CD4-positive, alpha-beta memory T cell (primary cell): ENCODE measurements at regions not wholly inside any gene's neighbourhood (a gene's known extent, or its start where the extent isn't known, plus 50 kb on each side); places are given as distances from the start of the nearest gene placed in this dataset.

ENCODE experiments used
- CTCF ChIA-PET: fragments of 350-600 bp; sonication (Branson Sonifier 250); formaldehyde crosslinking; loops from one replicate; lab custom pipeline; 2021; ENCODE audit warnings: inconsistent platforms; ENCODE audit not compliant: partially characterized antibody; lab: Charles Lee
- POLR2A ChIA-PET: fragments of 350-600 bp; sonication (Branson Sonifier 250); formaldehyde crosslinking; loops from one replicate; lab custom pipeline; 2021; ENCODE audit not compliant: partially characterized antibody; lab: Charles Lee
- DNase-seq, 5 donors: peaks; one replicate each; pipeline versions ENCODE4 v3.0.0 to v3.0.0-alpha.2; 2020 to 2022; ENCODE audit warnings: mixed read lengths in 1 of 5
- H3K27ac ChIP-seq: one replicate; pipeline ENCODE4 v1.7.0; 2013; ENCODE audit warnings: low read depth, low read length
- H3K27me3 ChIP-seq: 2 replicates; pipeline ENCODE4 v1.7.0; 2013; ENCODE audit warnings: mild to moderate bottlenecking, low read length, moderate library complexity; ENCODE audit not compliant: insufficient read depth
- H3K36me3 ChIP-seq: 2 replicates; pipeline ENCODE4 v1.7.0; 2013; ENCODE audit warnings: mild to moderate bottlenecking, low read length, moderate library complexity; ENCODE audit not compliant: insufficient read depth
- H3K4me1 ChIP-seq: 2 replicates; pipeline ENCODE4 v1.7.0; 2013; ENCODE audit warnings: mild to moderate bottlenecking, low read length, moderate library complexity; ENCODE audit not compliant: insufficient read depth
- H3K4me3 ChIP-seq, 2 donors: one replicate each; pipeline ENCODE4 v1.7.0; 2013; ENCODE audit warnings: low read length in 2 of 2, mild to moderate bottlenecking in 1 of 2
- H3K9me3 ChIP-seq, 2 donors: one replicate each; pipeline ENCODE4 v1.7.0; 2013; ENCODE audit warnings: low read length in 2 of 2, control low read depth in 1 of 2; ENCODE audit not compliant: control insufficient read depth in 1 of 2
- H3K27ac Mint-ChIP-seq, 7 donors: one replicate each; pipeline ENCODE4 v1.8.0; 2020 to 2021; ENCODE audit warnings: mixed read lengths in 7 of 7, mild to moderate bottlenecking in 6 of 7, inconsistent platforms in 3 of 7, moderate library complexity in 3 of 7
- H3K27me3 Mint-ChIP-seq, 2 donors: one replicate each; pipeline ENCODE4 v1.8.0; 2020 to 2021; ENCODE audit warnings: mixed read lengths in 2 of 2
- H3K36me3 Mint-ChIP-seq, 2 donors: one replicate each; pipeline ENCODE4 v1.8.0; 2020 to 2021; ENCODE audit warnings: mixed read lengths in 2 of 2, inconsistent platforms in 1 of 2, mild to moderate bottlenecking in 1 of 2
- H3K4me1 Mint-ChIP-seq, 4 donors: one replicate each; pipeline ENCODE4 v1.8.0; 2020 to 2021; ENCODE audit warnings: mixed read lengths in 4 of 4, mild to moderate bottlenecking in 1 of 4
- H3K4me3 Mint-ChIP-seq, 8 donors: one replicate each; pipeline ENCODE4 v1.8.0; 2020 to 2021; ENCODE audit warnings: mixed read lengths in 8 of 8, mild to moderate bottlenecking in 7 of 8, moderate library complexity in 6 of 8, inconsistent platforms in 3 of 8
- H3K9me3 Mint-ChIP-seq, 8 donors: one replicate each; pipeline ENCODE4 v1.8.0; 2020 to 2021; ENCODE audit warnings: mixed read lengths in 8 of 8, mild to moderate bottlenecking in 5 of 8, inconsistent platforms in 3 of 8, moderate library complexity in 1 of 8
- intact Hi-C: fragments of 100-400 bp; cut with micrococcal nuclease; formaldehyde crosslinking; loops from one replicate; pipeline ENCODE4 v1.15.1; 2023

DNA sequence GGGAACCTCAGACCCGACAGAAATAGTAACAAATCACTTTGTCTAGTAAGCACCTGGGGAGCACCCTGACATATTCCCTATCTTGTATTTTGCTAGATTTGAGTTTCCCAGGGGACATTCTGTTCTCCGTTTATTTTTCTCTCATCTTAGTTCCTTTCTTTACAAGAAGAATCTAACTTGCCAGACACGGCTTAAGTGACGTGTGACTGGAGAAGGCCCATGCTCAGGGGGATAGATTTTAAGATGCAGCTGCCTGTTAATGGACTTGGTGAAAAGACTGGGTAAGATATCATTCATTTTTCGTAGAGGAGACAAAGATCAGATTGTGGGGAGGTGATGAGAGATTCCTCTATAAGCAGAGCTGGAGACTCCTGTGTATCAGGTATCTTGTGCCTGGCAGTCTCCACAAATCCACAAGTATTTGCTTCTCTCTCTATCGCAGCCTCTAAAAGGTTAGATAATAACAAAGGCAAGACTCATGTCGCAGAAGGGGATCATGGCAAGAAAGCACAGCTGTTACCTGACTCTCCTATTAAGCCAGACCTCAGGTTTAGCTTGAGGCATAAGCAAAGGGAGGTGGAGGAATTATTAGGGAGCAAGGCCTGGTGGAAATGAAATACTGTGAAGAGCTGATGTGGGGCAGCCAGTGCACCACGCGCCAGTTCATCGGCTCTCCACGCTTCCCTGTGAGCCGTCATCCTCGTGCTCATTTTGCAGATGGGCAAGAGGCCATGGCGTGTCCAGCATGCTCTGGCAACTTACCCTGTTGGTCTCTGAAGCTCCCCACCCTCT lies 347.2 kb upstream of the TNP1 start:
- H3K9me3 Mint-ChIP-seq, result peaks cover 0 to 9% (median 3%) of the 10 kb centered on the region in 8 donors
- Histone ChIP-seq H3K9me3 (no peaks in the 10 kb centered on the region), H3K4me1 (no peaks in the 10 kb centered on the region), H3K36me3 (no peaks in the 10 kb centered on the region), H3K27ac (no peak overlapping the region), H3K4me3 (no peak overlapping the region), H3K27me3 (no peaks in the 10 kb centered on the region)
- peaks cover 21 to 25% of the 10 kb centered on the region in 2 donors for H3K27me3 Mint-ChIP-seq
- ChIA-PET CTCF (interaction anchor here (1.3 kb wide), 1 partner anchor 9 kb away, joined by 3 read pairs; no protein-coding TSS in a partner anchor), POLR2A (no interaction called here)
- no peaks in the 10 kb centered on the region for H3K4me1 Mint-ChIP-seq
- no peak overlapping the region for H3K27ac Mint-ChIP-seq
- H3K36me3 Mint-ChIP-seq, result no peaks in the 10 kb centered on the region
- intact Hi-C loops, result no loop called here
- DNase-seq, result no peak
- no peak overlapping the region for H3K4me3 Mint-ChIP-seq

DNA sequence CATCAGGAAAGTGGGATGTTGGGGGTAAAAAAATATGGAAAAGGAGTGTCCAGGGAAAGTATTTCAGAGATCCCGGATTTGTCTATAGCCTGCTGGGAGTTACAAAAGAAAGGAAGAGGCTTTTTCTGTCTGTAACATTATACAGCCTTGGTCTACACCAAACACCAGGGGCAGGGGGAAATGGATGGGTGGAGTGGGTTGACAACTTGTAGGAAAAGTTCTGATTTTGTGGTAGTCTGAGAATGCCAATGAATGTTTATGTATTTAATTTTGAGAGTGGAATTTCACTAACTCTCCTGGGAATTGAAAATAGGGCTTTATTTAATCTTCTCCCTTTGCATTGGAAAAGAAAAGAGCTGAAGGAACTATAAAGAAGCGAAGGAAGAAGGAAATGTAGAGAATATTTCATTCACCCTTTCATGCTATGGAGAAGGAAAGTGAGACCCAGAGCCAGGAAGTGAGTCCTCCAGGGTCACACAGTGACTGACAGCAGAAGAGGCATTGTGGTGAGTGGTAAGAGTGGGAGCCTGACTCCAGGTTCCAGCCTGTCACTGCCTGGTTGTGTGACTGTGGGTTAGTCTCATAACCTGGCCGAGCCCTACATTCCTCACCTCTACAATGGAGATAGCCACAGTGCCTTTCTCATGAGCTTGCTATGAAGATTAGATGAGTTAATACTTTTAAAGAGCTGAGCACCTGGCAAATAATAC lies 346.3 kb upstream of the TNP1 start:
- Histone ChIP-seq H3K27me3 (no peaks in the 10 kb centered on the region), H3K36me3 (no peaks in the 10 kb centered on the region), H3K4me1 (no peaks in the 10 kb centered on the region), H3K9me3 (no peaks in the 10 kb centered on the region), H3K27ac (no peak overlapping the region), H3K4me3 (no peak overlapping the region)
- Mint-ChIP-seq H3K4me3 (no peak overlapping the region), H3K27ac (no peak overlapping the region), H3K4me1 (no peaks in the 10 kb centered on the region), H3K27me3 (peaks cover 18 to 25% of the 10 kb centered on the region in 2 donors), H3K9me3 (peaks cover 0 to 9% (median 3%) of the 10 kb centered on the region in 8 donors), H3K36me3 (no peaks in the 10 kb centered on the region)
- CTCF ChIA-PET, result interaction anchor here (1.3 kb wide), 1 partner anchor 8 kb away, joined by 3 read pairs; no protein-coding TSS in a partner anchor
- DNase-seq, result no peak
- intact Hi-C loops, result no loop called here
- POLR2A ChIA-PET, result no interaction called here

DNA sequence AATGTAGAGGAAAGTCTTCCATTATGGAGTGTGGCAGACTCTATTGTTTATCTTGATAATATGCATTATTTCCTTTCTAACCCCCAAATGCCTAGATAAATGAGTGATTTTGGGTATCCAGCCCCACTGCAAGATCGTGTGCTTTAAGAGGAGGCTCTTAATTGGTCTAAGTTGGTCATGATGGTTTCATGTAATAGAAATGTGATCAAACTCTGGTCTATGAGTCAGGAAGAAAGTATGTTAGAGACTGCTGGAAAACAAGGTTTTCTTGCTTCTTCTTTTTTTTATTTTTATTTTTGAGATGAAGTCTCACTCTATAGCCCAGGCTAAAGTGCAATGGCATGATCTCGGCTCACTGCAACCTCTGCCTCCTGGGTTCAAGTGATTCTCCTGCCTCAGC lies 344.5 kb upstream of the TNP1 start:
- POLR2A ChIA-PET, result no interaction called here
- Histone ChIP-seq H3K27ac (no peak overlapping the region), H3K4me3 (no peak overlapping the region), H3K4me1 (no peaks in the 10 kb centered on the region), H3K27me3 (no peaks in the 10 kb centered on the region), H3K9me3 (no peaks in the 10 kb centered on the region), H3K36me3 (no peaks in the 10 kb centered on the region)
- H3K27me3 Mint-ChIP-seq, result peaks cover 11 to 19% of the 10 kb centered on the region in 2 donors
- peaks cover 0 to 9% (median 3%) of the 10 kb centered on the region in 8 donors for H3K9me3 Mint-ChIP-seq
- CTCF ChIA-PET, result no interaction called here
- no peak overlapping the region for H3K27ac Mint-ChIP-seq
- no peaks in the 10 kb centered on the region for H3K36me3 Mint-ChIP-seq
- DNase-seq, result no peak
- H3K4me1 Mint-ChIP-seq, result no peaks in the 10 kb centered on the region
- no peak overlapping the region for H3K4me3 Mint-ChIP-seq
- intact Hi-C loops, result no loop called here

DNA sequence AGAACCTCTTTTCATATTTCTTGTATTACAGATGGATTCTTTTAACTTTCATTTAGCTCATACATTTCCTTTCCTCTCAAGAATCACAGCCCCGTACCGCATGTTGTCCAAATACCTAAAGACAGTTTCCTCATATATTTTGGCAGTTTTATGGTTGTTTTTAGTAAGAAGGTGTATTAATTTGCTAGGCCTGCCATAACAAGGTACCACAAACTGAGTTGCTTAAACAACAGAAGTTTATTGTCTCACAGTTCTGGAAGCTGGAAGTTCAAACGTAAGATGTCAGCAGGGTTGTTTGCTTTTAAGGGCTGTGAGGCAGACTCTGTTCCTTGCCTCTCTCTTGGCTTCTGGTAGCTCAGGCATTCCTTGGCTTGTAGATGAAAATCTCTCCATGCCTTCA lies 343.2 kb upstream of the TNP1 start:
- Mint-ChIP-seq H3K27me3 (peaks cover 10 to 18% of the 10 kb centered on the region in 2 donors), H3K9me3 (peaks cover 0 to 9% (median 4%) of the 10 kb centered on the region in 8 donors), H3K27ac (no peak overlapping the region), H3K36me3 (no peaks in the 10 kb centered on the region), H3K4me1 (no peaks in the 10 kb centered on the region), H3K4me3 (no peak overlapping the region)
- H3K27ac ChIP-seq, result no peak overlapping the region
- no peak overlapping the region for H3K4me3 ChIP-seq
- intact Hi-C loops, result no loop called here
- H3K27me3 ChIP-seq, result no peaks in the 10 kb centered on the region
- H3K9me3 ChIP-seq, result no peaks in the 10 kb centered on the region
- no peaks in the 10 kb centered on the region for H3K4me1 ChIP-seq
- CTCF ChIA-PET, result no interaction called here
- POLR2A ChIA-PET, result no interaction called here
- H3K36me3 ChIP-seq, result no peaks in the 10 kb centered on the region
- no peak for DNase-seq

DNA sequence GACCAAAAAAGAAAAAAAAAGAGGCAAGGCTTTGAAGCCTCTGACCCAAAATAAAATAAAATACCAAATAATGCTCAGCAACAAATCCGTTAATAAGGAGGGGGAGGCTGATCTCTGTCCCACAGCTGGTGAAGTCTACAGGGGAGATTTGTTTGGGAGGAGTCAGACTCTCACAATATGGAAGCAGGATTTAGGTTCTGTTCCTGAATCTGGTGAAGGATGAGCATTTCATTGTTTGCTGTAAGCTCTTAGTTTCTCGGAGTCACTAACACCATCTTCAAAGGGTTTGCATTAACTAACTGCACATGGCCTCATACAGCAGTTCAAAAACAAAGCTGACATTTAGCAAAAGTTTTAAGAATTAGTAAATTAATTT lies 339.4 kb upstream of the TNP1 start:
- H3K36me3 ChIP-seq, result no peaks in the 10 kb centered on the region
- DNase-seq, result no peak
- Mint-ChIP-seq H3K4me1 (no peaks in the 10 kb centered on the region), H3K4me3 (no peak overlapping the region), H3K27ac (no peak overlapping the region), H3K36me3 (peaks cover 0 to 3% of the 10 kb centered on the region in 2 donors), H3K27me3 (peaks cover 2 to 5% of the 10 kb centered on the region in 2 donors), H3K9me3 (peaks cover 0 to 14% (median 4%) of the 10 kb centered on the region in 8 donors)
- peaks cover 0 to 6% of the 10 kb centered on the region in 2 donors for H3K9me3 ChIP-seq
- no peak overlapping the region for H3K4me3 ChIP-seq
- no peaks in the 10 kb centered on the region for H3K27me3 ChIP-seq
- intact Hi-C loops, result no loop called here
- H3K4me1 ChIP-seq, result no peaks in the 10 kb centered on the region
- ChIA-PET CTCF (no interaction called here), POLR2A (no interaction called here)
- H3K27ac ChIP-seq, result no peak overlapping the region

DNA sequence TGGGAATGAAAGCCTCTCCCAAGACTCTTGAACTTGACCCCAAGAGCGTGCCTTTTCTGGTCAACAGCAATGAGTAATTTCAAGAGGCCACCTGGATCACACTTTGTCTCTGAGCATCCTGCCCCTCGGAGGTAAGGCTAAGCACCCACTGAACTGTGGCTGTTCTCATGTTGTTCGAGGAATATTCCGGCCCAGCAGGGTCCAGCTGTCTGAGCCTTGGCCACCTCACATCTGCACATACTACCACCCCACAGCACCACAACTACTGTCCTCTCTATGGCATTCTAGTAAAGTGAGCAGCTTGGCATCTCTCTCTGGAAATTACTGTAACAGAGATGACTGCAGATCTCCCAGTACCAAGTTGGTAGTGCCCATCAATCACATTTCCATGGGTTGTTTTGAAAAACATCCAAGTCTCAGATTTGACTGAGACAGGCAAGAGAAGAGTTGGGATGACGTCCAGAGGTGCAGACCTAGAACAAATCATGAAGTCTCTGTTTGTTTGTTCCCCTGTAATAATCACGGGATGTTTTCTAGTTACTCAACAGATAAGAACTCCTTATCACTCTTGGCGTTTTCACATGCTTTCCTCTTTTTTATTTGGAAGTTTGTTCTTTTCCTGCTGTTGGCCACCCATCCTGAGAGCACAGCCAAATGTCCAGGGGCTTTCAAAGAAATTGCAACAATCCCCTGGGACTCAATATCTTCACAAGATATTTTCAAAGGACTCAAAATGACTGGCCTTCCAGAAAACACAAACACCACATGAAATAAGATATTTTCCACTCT lies 336.0 kb upstream of the TNP1 start:
- Histone ChIP-seq H3K36me3 (no peaks in the 10 kb centered on the region), H3K9me3 (peaks cover 0 to 6% of the 10 kb centered on the region in 2 donors), H3K4me1 (no peaks in the 10 kb centered on the region), H3K27me3 (no peaks in the 10 kb centered on the region), H3K27ac (no peak overlapping the region), H3K4me3 (no peak overlapping the region)
- POLR2A ChIA-PET, result no interaction called here
- Mint-ChIP-seq H3K4me3 (no peak overlapping the region), H3K4me1 (no peaks in the 10 kb centered on the region), H3K27me3 (no peaks in the 10 kb centered on the region), H3K9me3 (peaks cover 0 to 10% (median 2%) of the 10 kb centered on the region in 8 donors), H3K27ac (no peak overlapping the region), H3K36me3 (peaks cover 0 to 3% of the 10 kb centered on the region in 2 donors)
- no peak for DNase-seq
- CTCF ChIA-PET, result no interaction called here
- intact Hi-C loops, result no loop called here

DNA sequence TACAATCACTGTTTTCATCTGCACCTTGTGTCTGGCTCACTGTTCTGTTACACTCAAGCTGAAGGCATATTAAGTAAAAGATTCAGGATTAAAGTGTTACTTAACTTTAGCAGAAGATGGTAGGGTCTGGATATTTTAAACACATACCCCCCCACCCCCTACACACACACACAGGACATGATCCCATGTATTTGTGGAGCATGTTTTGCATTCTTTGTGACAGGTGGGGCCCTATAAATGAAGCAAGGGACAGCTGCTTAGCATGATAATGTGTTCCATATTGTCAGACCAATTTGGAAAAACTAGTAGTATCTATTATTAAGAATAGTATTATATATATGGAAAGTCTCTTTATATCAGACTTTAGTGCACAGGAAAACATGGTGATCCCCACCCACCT lies 335.2 kb upstream of the TNP1 start:
- CTCF ChIA-PET, result no interaction called here
- H3K27ac ChIP-seq, result no peak overlapping the region

More for the DNA sequence above, 335.2 kb upstream of the TNP1 start:
- Mint-ChIP-seq H3K27me3 (no peaks in the 10 kb centered on the region), H3K4me1 (no peaks in the 10 kb centered on the region), H3K9me3 (peaks cover 0 to 6% (median 2%) of the 10 kb centered on the region in 8 donors), H3K4me3 (no peak overlapping the region), H3K27ac (no peak overlapping the region), H3K36me3 (peaks cover 0 to 3% of the 10 kb centered on the region in 2 donors)
- Histone ChIP-seq H3K4me3 (no peak overlapping the region), H3K27me3 (no peaks in the 10 kb centered on the region), H3K4me1 (no peaks in the 10 kb centered on the region), H3K36me3 (no peaks in the 10 kb centered on the region), H3K9me3 (peaks cover 0 to 6% of the 10 kb centered on the region in 2 donors)
- POLR2A ChIA-PET, result no interaction called here
- intact Hi-C loops, result no loop called here
- DNase-seq, result no peak
